ENCODE measurements at regions not wholly inside any gene's neighbourhood (a gene's known extent, or its start where the extent isn't known, plus 50 kb on each side); places are given as distances from the start of the nearest gene placed in this dataset.

DNA sequence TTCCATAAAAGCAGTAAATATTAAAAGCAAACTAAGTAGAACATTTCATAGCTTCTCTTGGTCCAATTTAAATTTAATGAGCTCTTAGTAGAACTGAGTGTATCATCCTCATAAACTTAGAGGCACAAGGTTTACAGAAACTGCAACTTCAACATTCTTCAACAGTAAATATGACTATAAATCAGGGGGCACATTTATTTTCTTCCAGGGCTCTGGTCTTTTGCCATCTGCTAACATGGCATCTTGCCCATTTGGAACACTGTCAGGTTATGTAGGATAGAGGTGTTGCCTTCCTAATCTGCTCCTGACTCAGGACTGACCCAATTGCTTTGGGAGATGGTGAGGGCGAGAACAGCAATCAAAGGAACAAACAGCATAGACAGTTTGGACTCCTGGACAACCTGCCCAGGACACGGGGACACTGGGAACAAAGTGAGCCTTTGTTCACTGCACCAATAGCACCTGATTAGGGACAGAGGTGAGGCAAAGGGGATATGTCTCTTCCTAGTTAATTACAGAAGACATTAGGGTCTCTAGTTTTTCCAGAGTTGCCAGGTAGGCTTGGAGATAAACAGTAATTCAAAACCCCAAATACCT, 610.2 kb upstream of the ROBO2 start:
- no peaks in the 10 kb centered on the region for H3K4me1 ChIP-seq (ENCODE audit: control insufficient read depth in 2 of 2, insufficient read depth in 1 of 2, low read depth in 1 of 2, low read length in 2 of 2)
- no peak overlapping the region for H2BK15ac ChIP-seq (ENCODE audit: low read length)
- no peaks in the 10 kb centered on the region for H3K9me3 ChIP-seq (replicated peaks in 1 of 2; ENCODE audit: control insufficient read depth in 2 of 2, insufficient read depth in 1 of 2, low read depth in 1 of 2, low read length in 2 of 2)
- H3K4me2 ChIP-seq (ENCODE audit: insufficient read depth, low read length, poor library complexity, severe bottlenecking), result no peak overlapping the region
- H2BK5ac ChIP-seq (ENCODE audit: low read length), result no peak overlapping the region
- no peaks in the 10 kb centered on the region for H3K36me3 ChIP-seq (replicated peaks in 1 of 2; ENCODE audit: control insufficient read depth in 2 of 2, insufficient read depth in 2 of 2, low read length in 2 of 2)
- no peak overlapping the region for H2AFZ ChIP-seq (ENCODE audit: low read length)
- H4K8ac ChIP-seq (ENCODE audit: low read depth, low read length), result no peak overlapping the region
- no peak overlapping the region for H3K14ac ChIP-seq (ENCODE audit: low read length)
- WGBS, 2 donors (ENCODE audit: extremely low coverage in 2 of 2, insufficient read length in 2 of 2, insufficient replicate concordance in 1 of 2), result no CpG with 5 or more reads among the region's 2 CpGs
- no peak overlapping the region for H4K91ac ChIP-seq (ENCODE audit: low read depth, low read length, poor library complexity)
- no peak overlapping the region for H2AK5ac ChIP-seq (ENCODE audit: low read depth, low read length)
- H3K9ac ChIP-seq (ENCODE audit: low read depth, low read length, poor library complexity), result no peak overlapping the region
- DNase-seq (ENCODE audit: low spot score), result no peak
- no peak overlapping the region for H2BK120ac ChIP-seq (ENCODE audit: low read depth, low read length)
- H3K27me3 ChIP-seq (ENCODE audit: control insufficient read depth in 3 of 3, insufficient read depth in 3 of 3, low read depth in 1 of 3, low read length in 3 of 3), result no peaks in the 10 kb centered on the region
- H2BK12ac ChIP-seq (ENCODE audit: low read length), result no peak overlapping the region
- no peak overlapping the region for H3K18ac ChIP-seq (ENCODE audit: low read length)
- no peak overlapping the region for H3K27ac ChIP-seq (replicated peaks; ENCODE audit: low read length)
- H3K4me3 ChIP-seq (ENCODE audit: low read length in 2 of 2), result no peak overlapping the region
- H3K23ac ChIP-seq (ENCODE audit: low read depth, low read length, poor library complexity), result no peak overlapping the region
- H3K4ac ChIP-seq (ENCODE audit: low read length), result no peak overlapping the region
- H3K79me1 ChIP-seq (ENCODE audit: low read depth, low read length), result no peaks in the 10 kb centered on the region

DNA sequence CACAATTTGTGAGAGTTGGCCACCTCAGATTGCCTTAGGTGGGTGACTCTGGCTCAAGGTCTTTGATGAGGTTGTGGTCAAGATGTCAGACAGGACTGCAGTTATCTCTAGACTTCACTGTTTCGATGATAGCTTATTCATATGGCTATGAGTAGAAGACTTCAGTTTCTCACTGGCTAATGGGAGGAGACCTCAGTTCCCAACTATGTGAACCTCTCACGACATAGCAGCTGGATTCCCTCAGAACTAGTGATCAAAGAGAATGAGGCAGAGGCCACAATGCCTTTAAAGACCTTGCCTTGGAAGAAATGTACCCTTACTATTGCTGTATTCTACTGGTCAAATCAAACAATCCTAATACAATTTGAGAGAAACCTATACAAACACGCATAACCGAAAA, 607.5 kb upstream of the ROBO2 start:
- Histone ChIP-seq H2BK5ac (ENCODE audit: low read length) (no peak overlapping the region), H3K9me3 (replicated peaks in 1 of 2; ENCODE audit: control insufficient read depth in 2 of 2, insufficient read depth in 1 of 2, low read depth in 1 of 2, low read length in 2 of 2) (no peaks in the 10 kb centered on the region), H3K4me2 (ENCODE audit: insufficient read depth, low read length, poor library complexity, severe bottlenecking) (no peak overlapping the region), H3K23ac (ENCODE audit: low read depth, low read length, poor library complexity) (no peak overlapping the region), H2BK15ac (ENCODE audit: low read length) (no peak overlapping the region), H3K14ac (ENCODE audit: low read length) (no peak overlapping the region), H3K27ac (replicated peaks; ENCODE audit: low read length) (no peak overlapping the region), H2BK120ac (ENCODE audit: low read depth, low read length) (no peak overlapping the region), H4K8ac (ENCODE audit: low read depth, low read length) (no peak overlapping the region), H3K4ac (ENCODE audit: low read length) (no peak overlapping the region), H3K18ac (ENCODE audit: low read length) (no peak overlapping the region), H2AK5ac (ENCODE audit: low read depth, low read length) (no peak overlapping the region), H3K9ac (ENCODE audit: low read depth, low read length, poor library complexity) (no peak overlapping the region), H3K4me1 (ENCODE audit: control insufficient read depth in 2 of 2, insufficient read depth in 1 of 2, low read depth in 1 of 2, low read length in 2 of 2) (no peaks in the 10 kb centered on the region), H2BK12ac (ENCODE audit: low read length) (no peak overlapping the region), H3K4me3 (ENCODE audit: low read length in 2 of 2) (no peak overlapping the region), H3K79me1 (ENCODE audit: low read depth, low read length) (no peaks in the 10 kb centered on the region), H4K91ac (ENCODE audit: low read depth, low read length, poor library complexity) (no peak overlapping the region), H2AFZ (ENCODE audit: low read length) (no peak overlapping the region), H3K36me3 (replicated peaks in 1 of 2; ENCODE audit: control insufficient read depth in 2 of 2, insufficient read depth in 2 of 2, low read length in 2 of 2) (no peaks in the 10 kb centered on the region), H3K27me3 (ENCODE audit: control insufficient read depth in 3 of 3, insufficient read depth in 3 of 3, low read depth in 1 of 3, low read length in 3 of 3) (no peaks in the 10 kb centered on the region)
- no peak for DNase-seq (ENCODE audit: low spot score)
- no CpG with 5 or more reads among the region's 4 CpGs for WGBS, 2 donors (ENCODE audit: extremely low coverage in 2 of 2, insufficient read length in 2 of 2, insufficient replicate concordance in 1 of 2)

DNA sequence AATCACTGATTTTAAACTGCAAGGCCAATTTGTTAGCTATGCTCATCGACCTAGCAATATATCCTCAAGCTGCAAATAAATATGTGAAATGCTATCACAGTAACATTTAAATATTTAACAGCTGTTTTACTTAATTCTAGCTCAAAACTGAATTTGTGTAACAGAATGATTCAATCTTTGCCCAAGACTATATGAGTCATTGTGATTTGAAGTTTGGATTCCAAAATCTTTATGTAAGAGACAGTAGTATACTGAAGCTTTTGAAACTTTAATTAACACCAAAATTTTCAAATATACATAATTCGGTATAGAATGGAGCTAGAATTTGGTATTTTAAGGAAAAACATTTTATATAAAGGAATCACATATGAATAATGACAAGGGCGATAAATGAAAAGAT, 603.0 kb upstream of the ROBO2 start:
- Histone ChIP-seq H4K8ac (ENCODE audit: low read depth, low read length) (no peak overlapping the region), H3K18ac (ENCODE audit: low read length) (no peak overlapping the region), H2AK5ac (ENCODE audit: low read depth, low read length) (no peak overlapping the region), H3K79me1 (ENCODE audit: low read depth, low read length) (no peaks in the 10 kb centered on the region), H3K9me3 (replicated peaks in 1 of 2; ENCODE audit: control insufficient read depth in 2 of 2, insufficient read depth in 1 of 2, low read depth in 1 of 2, low read length in 2 of 2) (no peaks in the 10 kb centered on the region), H2BK15ac (ENCODE audit: low read length) (no peak overlapping the region), H3K23ac (ENCODE audit: low read depth, low read length, poor library complexity) (no peak overlapping the region), H3K4me1 (ENCODE audit: control insufficient read depth in 2 of 2, insufficient read depth in 1 of 2, low read depth in 1 of 2, low read length in 2 of 2) (peaks cover 0 to 2% of the 10 kb centered on the region in 2 donors), H3K4ac (ENCODE audit: low read length) (no peak overlapping the region), H3K36me3 (replicated peaks in 1 of 2; ENCODE audit: control insufficient read depth in 2 of 2, insufficient read depth in 2 of 2, low read length in 2 of 2) (no peaks in the 10 kb centered on the region), H3K4me3 (ENCODE audit: low read length in 2 of 2) (no peak overlapping the region), H4K91ac (ENCODE audit: low read depth, low read length, poor library complexity) (no peak overlapping the region), H3K9ac (ENCODE audit: low read depth, low read length, poor library complexity) (no peak overlapping the region), H2BK120ac (ENCODE audit: low read depth, low read length) (no peak overlapping the region), H3K27me3 (ENCODE audit: control insufficient read depth in 3 of 3, insufficient read depth in 3 of 3, low read depth in 1 of 3, low read length in 3 of 3) (no peaks in the 10 kb centered on the region), H3K14ac (ENCODE audit: low read length) (no peak overlapping the region), H3K27ac (replicated peaks; ENCODE audit: low read length) (no peak overlapping the region), H2BK12ac (ENCODE audit: low read length) (no peak overlapping the region), H2BK5ac (ENCODE audit: low read length) (no peak overlapping the region), H3K4me2 (ENCODE audit: insufficient read depth, low read length, poor library complexity, severe bottlenecking) (no peak overlapping the region), H2AFZ (ENCODE audit: low read length) (no peak overlapping the region)
- no peak for DNase-seq (ENCODE audit: low spot score)
- no CpG with 5 or more reads among the region's 3 CpGs for WGBS, 2 donors (ENCODE audit: extremely low coverage in 2 of 2, insufficient read length in 2 of 2, insufficient replicate concordance in 1 of 2)

DNA sequence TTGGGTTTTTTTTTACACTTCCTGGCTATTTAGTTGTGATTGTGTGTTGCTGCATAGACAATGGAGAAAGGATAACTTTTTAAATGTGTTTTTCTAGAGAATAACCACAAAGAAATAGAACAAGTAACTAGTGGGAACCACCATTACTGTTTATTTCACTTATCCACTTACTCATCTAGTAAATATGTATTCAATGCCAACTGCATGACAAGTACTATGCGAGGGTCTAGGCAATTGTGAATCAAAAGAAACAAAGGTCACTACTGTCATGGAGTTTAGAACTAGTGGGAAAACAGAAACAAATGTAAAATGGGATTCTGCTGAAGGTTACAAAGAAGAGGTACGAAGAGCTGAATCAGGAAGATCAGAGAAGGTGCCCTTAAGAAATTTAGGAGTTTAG, 600.9 kb upstream of the ROBO2 start:
- no CpG with 5 or more reads among the region's 2 CpGs for WGBS, 2 donors (ENCODE audit: extremely low coverage in 2 of 2, insufficient read length in 2 of 2, insufficient replicate concordance in 1 of 2)
- no peak overlapping the region for H4K91ac ChIP-seq (ENCODE audit: low read depth, low read length, poor library complexity)
- H3K27ac ChIP-seq (replicated peaks; ENCODE audit: low read length), result no peak overlapping the region
- no peak overlapping the region for H3K9ac ChIP-seq (ENCODE audit: low read depth, low read length, poor library complexity)
- H2AK5ac ChIP-seq (ENCODE audit: low read depth, low read length), result no peak overlapping the region
- no peak overlapping the region for H3K18ac ChIP-seq (ENCODE audit: low read length)
- no peaks in the 10 kb centered on the region for H3K9me3 ChIP-seq (replicated peaks in 1 of 2; ENCODE audit: control insufficient read depth in 2 of 2, insufficient read depth in 1 of 2, low read depth in 1 of 2, low read length in 2 of 2)
- no peak overlapping the region for H2BK12ac ChIP-seq (ENCODE audit: low read length)
- H2AFZ ChIP-seq (ENCODE audit: low read length), result peak overlapping the region; percentile 23
- H3K27me3 ChIP-seq (ENCODE audit: control insufficient read depth in 3 of 3, insufficient read depth in 3 of 3, low read depth in 1 of 3, low read length in 3 of 3), result no peaks in the 10 kb centered on the region
- H3K4me3 ChIP-seq (ENCODE audit: low read length in 2 of 2), result no peak overlapping the region
- H4K8ac ChIP-seq (ENCODE audit: low read depth, low read length), result no peak overlapping the region
- peaks cover 0 to 2% of the 10 kb centered on the region in 2 donors for H3K4me1 ChIP-seq (ENCODE audit: control insufficient read depth in 2 of 2, insufficient read depth in 1 of 2, low read depth in 1 of 2, low read length in 2 of 2)
- H3K14ac ChIP-seq (ENCODE audit: low read length), result no peak overlapping the region
- H3K23ac ChIP-seq (ENCODE audit: low read depth, low read length, poor library complexity), result no peak overlapping the region
- DNase-seq (ENCODE audit: low spot score), result no peak
- no peak overlapping the region for H3K4me2 ChIP-seq (ENCODE audit: insufficient read depth, low read length, poor library complexity, severe bottlenecking)
- H3K36me3 ChIP-seq (replicated peaks in 1 of 2; ENCODE audit: control insufficient read depth in 2 of 2, insufficient read depth in 2 of 2, low read length in 2 of 2), result no peaks in the 10 kb centered on the region
- no peak overlapping the region for H3K4ac ChIP-seq (ENCODE audit: low read length)
- H2BK120ac ChIP-seq (ENCODE audit: low read depth, low read length), result no peak overlapping the region
- no peak overlapping the region for H2BK15ac ChIP-seq (ENCODE audit: low read length)
- no peaks in the 10 kb centered on the region for H3K79me1 ChIP-seq (ENCODE audit: low read depth, low read length)
- H2BK5ac ChIP-seq (ENCODE audit: low read length), result no peak overlapping the region

Measured in neuronal stem cell (in vitro differentiated cells).